ENCODE measurements at regions not wholly inside any gene's neighbourhood (a gene's known extent, or its start where the extent isn't known, plus 50 kb on each side); places are given as distances from the start of the nearest gene placed in this dataset.

DNA sequence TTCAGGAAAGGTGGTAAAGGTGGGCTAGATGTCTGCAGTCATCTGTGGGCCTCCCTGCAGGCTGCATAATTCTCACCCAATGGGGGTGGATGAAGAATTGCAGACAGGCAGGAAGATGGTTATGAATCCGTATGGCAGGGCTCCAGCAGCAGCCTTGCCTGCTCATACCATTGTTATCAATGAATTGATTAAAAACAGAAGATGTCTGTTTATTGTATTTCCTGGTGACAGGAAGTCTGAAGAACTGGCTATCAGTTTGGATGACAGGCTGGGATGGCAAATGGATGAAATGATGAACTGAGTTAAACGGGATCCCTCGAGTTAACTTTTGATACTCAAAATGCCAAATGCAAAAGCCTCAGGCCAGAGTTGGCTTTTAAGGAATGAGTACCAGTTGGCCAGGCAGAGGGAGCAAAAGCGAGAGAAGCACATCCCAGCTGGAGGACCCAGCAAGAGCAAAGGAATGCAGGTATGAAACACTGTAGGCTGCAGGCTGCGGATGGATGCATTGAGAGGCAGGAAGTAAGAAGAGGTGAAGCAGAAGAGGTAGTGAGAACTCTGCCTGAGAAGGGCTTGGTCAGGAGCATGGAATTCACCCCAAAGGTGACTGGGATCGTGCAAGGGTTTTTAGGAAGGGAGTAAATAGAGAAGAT, 550.0 kb upstream of the TBX3 start:
- in situ Hi-C loops (cut with MboI), result no loop called here
- no peak for DNase-seq
- H3K4me2 ChIP-seq (ENCODE audit: unreplicated experiment), result peak overlapping the region; percentile 14
- H3K79me2 ChIP-seq (ENCODE audit: insufficient read depth), result no peaks in the 10 kb centered on the region
- no peaks in the 10 kb centered on the region for H3K9me2 ChIP-seq (ENCODE audit: insufficient read depth)
- TF ChIP-seq EZH2 (IDR thresholded peaks at IDR 0.05; ENCODE audit: insufficient read depth, poor library complexity, severe bottlenecking), result no peak
- H3F3A ChIP-seq (ENCODE audit: insufficient read depth), result 0 out of 2 replicates have a peak, but pooled peaks cover under 1% of the 10 kb centered on the region
- no peak overlapping the region for H3K27ac ChIP-seq
- H3K36me3 ChIP-seq (ENCODE audit: low read depth), result no peaks in the 10 kb centered on the region
- no peak overlapping the region for H3K9ac ChIP-seq
- H3K4me1 ChIP-seq (ENCODE audit: insufficient read depth), result peaks cover 17% of the 10 kb centered on the region
- H3K27me3 ChIP-seq (replicated peaks; ENCODE audit: insufficient read depth), result no peaks in the 10 kb centered on the region
- 68 to 72% methylated on average over 6 of the region's 6 CpGs for WGBS, 2 experiments (ENCODE audit: low coverage in 1 of 2, low lambda C conversion rate in 2 of 2, missing lambda C conversion rate in 2 of 2)
- H4K20me1 ChIP-seq (ENCODE audit: insufficient read depth), result no peaks in the 10 kb centered on the region
- no peak overlapping the region for H3K4me3 ChIP-seq
- H2AFZ ChIP-seq, result no peak overlapping the region
- H3K9me3 ChIP-seq (ENCODE audit: low read depth), result no peaks in the 10 kb centered on the region

DNA sequence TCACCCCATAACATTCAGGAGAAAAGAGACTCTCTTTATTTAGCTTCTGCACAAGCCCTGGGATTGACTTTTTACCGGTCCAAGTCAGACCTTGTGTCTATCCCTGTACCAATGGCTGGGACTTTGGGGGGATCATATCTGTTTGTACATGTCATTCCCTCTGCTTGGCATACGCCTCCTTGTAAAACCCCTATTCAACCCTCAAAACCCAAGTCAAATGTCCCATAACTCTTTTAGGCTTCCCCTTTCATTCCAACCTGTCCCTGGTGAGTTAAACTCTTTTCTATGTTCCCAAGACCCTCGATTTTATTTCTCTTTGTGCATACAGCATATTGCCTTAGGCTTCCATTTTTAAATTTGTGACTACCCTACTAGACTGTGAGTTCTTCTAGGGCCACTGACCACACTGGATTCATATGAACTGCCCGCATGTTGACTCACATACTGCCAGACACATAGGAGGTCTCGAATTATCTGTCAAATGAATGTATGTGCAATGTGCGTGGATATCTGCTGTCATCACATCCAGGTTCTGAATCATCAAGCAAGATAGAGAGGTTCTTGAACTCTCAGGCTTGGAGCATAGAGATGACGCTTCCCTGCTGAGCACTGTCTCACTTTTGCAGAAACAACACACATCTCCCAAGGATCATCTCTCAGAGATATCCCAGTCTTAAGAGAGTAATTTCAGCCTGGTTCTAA, 548.6 kb upstream of the TBX3 start:
- peak overlapping the region; percentile 28; the same call in 1 of the 2 replicates for H3K27ac ChIP-seq
- H3K4me3 ChIP-seq, result no peak overlapping the region
- peak overlapping the region; percentile 9 for H3K4me2 ChIP-seq (ENCODE audit: unreplicated experiment)
- H3K79me2 ChIP-seq (ENCODE audit: insufficient read depth), result no peaks in the 10 kb centered on the region
- peak; percentile 88 for DNase-seq
- H2AFZ ChIP-seq, result no peak overlapping the region
- no peaks in the 10 kb centered on the region for H3K27me3 ChIP-seq (replicated peaks; ENCODE audit: insufficient read depth)
- in situ Hi-C loops (cut with MboI), result no loop called here
- H3K36me3 ChIP-seq (ENCODE audit: low read depth), result no peaks in the 10 kb centered on the region
- H3K9me3 ChIP-seq (ENCODE audit: low read depth), result no peaks in the 10 kb centered on the region
- peaks cover 14% of the 10 kb centered on the region for H3F3A ChIP-seq (ENCODE audit: insufficient read depth)
- peak; percentile 90 for TF ChIP-seq EZH2phosphoT487 (IDR thresholded peaks at IDR 0.05; ENCODE audit: insufficient read depth, low read depth)
- TF ChIP-seq EZH2 (IDR thresholded peaks at IDR 0.05; ENCODE audit: insufficient read depth, poor library complexity, severe bottlenecking), result no peak
- H4K20me1 ChIP-seq (ENCODE audit: insufficient read depth), result no peaks in the 10 kb centered on the region
- WGBS, 2 experiments (ENCODE audit: low coverage in 1 of 2, low lambda C conversion rate in 2 of 2, missing lambda C conversion rate in 2 of 2), result 36 to 39% methylated on average over 7 of the region's 7 CpGs
- H3K4me1 ChIP-seq (ENCODE audit: insufficient read depth), result peaks cover 23% of the 10 kb centered on the region
- no peaks in the 10 kb centered on the region for H3K9me2 ChIP-seq (ENCODE audit: insufficient read depth)
- no peak overlapping the region for H3K9ac ChIP-seq

DNA sequence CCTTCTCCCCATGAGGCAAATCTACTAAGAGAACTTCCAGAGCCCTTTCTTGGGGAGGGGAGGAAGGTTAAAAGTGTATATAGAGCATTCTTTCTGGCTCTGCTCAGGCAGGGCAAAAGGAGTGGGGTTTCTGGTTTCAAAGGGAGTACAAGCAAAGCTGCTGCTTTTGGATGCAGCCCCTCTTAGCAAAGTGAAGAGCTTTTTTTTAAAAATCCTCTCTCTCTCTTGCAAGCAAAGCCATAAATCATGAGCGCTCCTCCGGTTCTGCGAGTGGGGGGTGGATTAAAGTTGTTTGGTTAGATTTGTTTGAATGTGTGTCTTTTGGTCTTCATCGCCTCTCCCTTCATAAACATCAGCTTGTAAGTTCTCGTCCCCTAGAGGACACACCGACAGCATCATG, 546.6 kb upstream of the TBX3 start:
- H3K4me2 ChIP-seq (ENCODE audit: unreplicated experiment), result no peak overlapping the region
- no peaks in the 10 kb centered on the region for H3K9me3 ChIP-seq (ENCODE audit: low read depth)
- H2AFZ ChIP-seq, result no peak overlapping the region
- no peak overlapping the region for H3K27ac ChIP-seq
- H3K4me3 ChIP-seq, result no peak overlapping the region
- 87 to 88% methylated on average over 6 of the region's 6 CpGs for WGBS, 2 experiments (ENCODE audit: low coverage in 1 of 2, low lambda C conversion rate in 2 of 2, missing lambda C conversion rate in 2 of 2)
- no peaks in the 10 kb centered on the region for H3K27me3 ChIP-seq (replicated peaks; ENCODE audit: insufficient read depth)
- DNase-seq, result no peak
- H3K36me3 ChIP-seq (ENCODE audit: low read depth), result no peaks in the 10 kb centered on the region
- no peaks in the 10 kb centered on the region for H3K9me2 ChIP-seq (ENCODE audit: insufficient read depth)
- H4K20me1 ChIP-seq (ENCODE audit: insufficient read depth), result no peaks in the 10 kb centered on the region
- H3K9ac ChIP-seq, result no peak overlapping the region
- H3K4me1 ChIP-seq (ENCODE audit: insufficient read depth), result peaks cover 29% of the 10 kb centered on the region
- no peak for TF ChIP-seq EZH2phosphoT487 (IDR thresholded peaks at IDR 0.05; ENCODE audit: insufficient read depth, low read depth)
- no peak for TF ChIP-seq EZH2 (IDR thresholded peaks at IDR 0.05; ENCODE audit: insufficient read depth, poor library complexity, severe bottlenecking)
- in situ Hi-C loops (cut with MboI), result no loop called here
- no peaks in the 10 kb centered on the region for H3K79me2 ChIP-seq (ENCODE audit: insufficient read depth)
- peaks cover 25% of the 10 kb centered on the region for H3F3A ChIP-seq (ENCODE audit: insufficient read depth)

DNA sequence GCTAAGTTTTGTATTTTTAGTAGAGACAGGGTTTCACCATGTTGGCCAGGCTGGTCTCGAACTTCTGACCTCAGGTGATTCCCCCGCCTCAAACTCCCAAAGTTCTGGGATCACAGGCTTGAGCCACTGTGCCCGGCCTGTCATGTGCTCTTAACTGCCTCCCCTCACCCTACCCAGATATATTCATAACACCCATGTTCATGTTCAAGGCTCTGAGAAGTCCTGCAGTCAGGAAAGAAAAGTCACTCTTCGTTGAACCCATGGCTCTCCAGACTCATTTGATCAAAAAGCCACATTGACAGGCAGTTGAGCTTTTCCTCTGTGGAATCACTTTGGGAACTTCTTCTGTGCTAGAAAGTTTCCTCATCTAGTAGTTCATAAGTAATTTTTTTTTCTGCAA, 545.5 kb upstream of the TBX3 start:
- Histone ChIP-seq H3K4me1 (ENCODE audit: insufficient read depth) (peaks cover 29% of the 10 kb centered on the region), H2AFZ (no peak overlapping the region), H3K79me2 (ENCODE audit: insufficient read depth) (no peaks in the 10 kb centered on the region), H3K9ac (no peak overlapping the region), H3K4me3 (no peak overlapping the region), H3F3A (ENCODE audit: insufficient read depth) (peaks cover 25% of the 10 kb centered on the region), H3K27ac (no peak overlapping the region), H3K36me3 (ENCODE audit: low read depth) (no peaks in the 10 kb centered on the region), H3K27me3 (replicated peaks; ENCODE audit: insufficient read depth) (no peaks in the 10 kb centered on the region), H3K9me2 (ENCODE audit: insufficient read depth) (no peaks in the 10 kb centered on the region), H4K20me1 (ENCODE audit: insufficient read depth) (no peaks in the 10 kb centered on the region), H3K9me3 (ENCODE audit: low read depth) (no peaks in the 10 kb centered on the region), H3K4me2 (ENCODE audit: unreplicated experiment) (no peak overlapping the region)
- no peak for TF ChIP-seq EZH2 (IDR thresholded peaks at IDR 0.05; ENCODE audit: insufficient read depth, poor library complexity, severe bottlenecking)
- no peak for TF ChIP-seq EZH2phosphoT487 (IDR thresholded peaks at IDR 0.05; ENCODE audit: insufficient read depth, low read depth)
- DNase-seq, result no peak
- in situ Hi-C loops (cut with MboI), result no loop called here
- WGBS, 2 experiments (ENCODE audit: low coverage in 1 of 2, low lambda C conversion rate in 2 of 2, missing lambda C conversion rate in 2 of 2), result 89 to 95% methylated on average over 4 of the region's 4 CpGs

All from GM23248 (cell line).